ENCODE measurements at regions not wholly inside any gene's neighbourhood (a gene's known extent, or its start where the extent isn't known, plus 50 kb on each side); places are given as distances from the start of the nearest gene placed in this dataset.

- H4K20me1 ChIP-seq (ENCODE audit: low read length) = no peaks in the 10 kb centered on the region
- ATAC-seq (no peak), DNase-seq (no peak)
- ChIA-PET POLR2A (ENCODE audit: unreplicated experiment) (no interaction called here), CTCF (no interaction called here)
- no peaks in the 10 kb centered on the region for H3K36me3 ChIP-seq (ENCODE audit: low read depth, low read length)
- H3K79me2 ChIP-seq (ENCODE audit: low read length) = no peaks in the 10 kb centered on the region
- no peaks in the 10 kb centered on the region for H3K27me3 ChIP-seq (ENCODE audit: low read length)
- no peak overlapping the region for H3K9ac ChIP-seq (ENCODE audit: low read length)
- H3K4me2 ChIP-seq (ENCODE audit: low read length) = no peak overlapping the region
- intact Hi-C loops (cut with micrococcal nuclease) = no loop called here
- no peak for TF ChIP-seq EZH2phosphoT487 (IDR thresholded peaks at IDR 0.05; ENCODE audit: borderline replicate concordance, low read length)
- TF ChIP-seq CTCF (conservative IDR thresholded peaks at IDR 0.05; ENCODE audit: low read depth, low read length) = no peak
- no peak for TF ChIP-seq EZH2 (IDR thresholded peaks at IDR 0.05; ENCODE audit: low read length, unreplicated experiment)
- no TSS peak for BruUV-seq (replicated peaks)
- no peak overlapping the region for H3K27ac ChIP-seq (ENCODE audit: low read length)
- no peaks in the 10 kb centered on the region for H3F3A ChIP-seq (ENCODE audit: low read length, unreplicated experiment)
- H3K9me2 ChIP-seq (replicated peaks; ENCODE audit: low read length) = no peaks in the 10 kb centered on the region
- H3K9me3 ChIP-seq (ENCODE audit: low read length) = no peaks in the 10 kb centered on the region
- no peak overlapping the region for H3K4me3 ChIP-seq (ENCODE audit: low read length)
- no peaks in the 10 kb centered on the region for H3K4me1 ChIP-seq (ENCODE audit: insufficient read depth, low read length)
- H2AFZ ChIP-seq (ENCODE audit: low read length) = no peak overlapping the region
Measured at GRCh38 chr15:31273258-31273941, 53.2 kb upstream of the KLF13 start.

- Histone ChIP-seq H2AFZ (ENCODE audit: low read length) (no peak overlapping the region), H3K4me3 (ENCODE audit: low read length) (no peak overlapping the region), H3K4me1 (ENCODE audit: insufficient read depth, low read length) (no peaks in the 10 kb centered on the region), H3K36me3 (ENCODE audit: low read depth, low read length) (no peaks in the 10 kb centered on the region), H3K79me2 (ENCODE audit: low read length) (no peaks in the 10 kb centered on the region), H3K4me2 (ENCODE audit: low read length) (no peak overlapping the region), H3K27ac (ENCODE audit: low read length) (no peak overlapping the region), H4K20me1 (ENCODE audit: low read length) (no peaks in the 10 kb centered on the region), H3K9me2 (replicated peaks; ENCODE audit: low read length) (no peaks in the 10 kb centered on the region), H3K27me3 (ENCODE audit: low read length) (no peaks in the 10 kb centered on the region), H3K9me3 (ENCODE audit: low read length) (no peaks in the 10 kb centered on the region), H3K9ac (ENCODE audit: low read length) (no peak overlapping the region), H3F3A (ENCODE audit: low read length, unreplicated experiment) (no peaks in the 10 kb centered on the region)
- BruUV-seq (replicated peaks) = no TSS peak
- TF ChIP-seq EZH2 (IDR thresholded peaks at IDR 0.05; ENCODE audit: low read length, unreplicated experiment) (no peak), EZH2phosphoT487 (IDR thresholded peaks at IDR 0.05; ENCODE audit: borderline replicate concordance, low read length) (no peak), CTCF (conservative IDR thresholded peaks at IDR 0.05; ENCODE audit: low read depth, low read length) (no peak)
- DNase-seq = no peak
- ChIA-PET POLR2A (ENCODE audit: unreplicated experiment) (no interaction called here), CTCF (no interaction called here)
- intact Hi-C loops (cut with micrococcal nuclease) = no loop called here
- ATAC-seq = no peak
Measured at GRCh38 chr15:31274496-31275330, 51.9 kb upstream of the KLF13 start.
